Transverse colon (tissue), 4 donors: ENCODE measurements at regions not wholly inside any gene's neighbourhood (a gene's known extent, or its start where the extent isn't known, plus 50 kb on each side); places are given as distances from the start of the nearest gene placed in this dataset.

Experiments
- DNase-seq: peaks from one replicate; pipeline ENCODE4 v3.0.0-alpha.2; 2019
- H3K27ac ChIP-seq, 4 donors: fragments of 200-600 bp; sonication (generic); 2 replicates each; pipeline ENCODE4 v1.5.1; 2016 to 2018; ENCODE audit warnings: inconsistent platforms in 4 of 4
- H3K27me3 ChIP-seq: fragments of 200-600 bp; sonication (generic); 2 replicates; pipeline ENCODE4 v1.5.1; 2017; ENCODE audit warnings: inconsistent platforms
- H3K36me3 ChIP-seq, 4 donors: fragments of 200-600 bp; sonication (generic); 2 replicates each; pipeline ENCODE4 v1.5.1; 2017 to 2019; ENCODE audit warnings: inconsistent platforms in 4 of 4
- H3K4me1 ChIP-seq, 4 donors: fragments of 200-600 bp; sonication (generic); 2 replicates each; pipeline ENCODE4 v1.5.1; 2017 to 2020; ENCODE audit warnings: inconsistent platforms in 4 of 4
- H3K4me3 ChIP-seq, 4 donors: fragments of 200-600 bp; sonication (generic); 1 replicate in 1 of 4; 2 replicates in 3 of 4; pipeline versions ENCODE4 v1.5.1 to v1.6.1; 2017 to 2019; ENCODE audit warnings: inconsistent platforms in 4 of 4
- H3K9me3 ChIP-seq, 2 donors: fragments of 200-600 bp; sonication (generic); 2 replicates each; pipeline ENCODE4 v1.5.1; 2017 to 2019; ENCODE audit warnings: inconsistent platforms in 2 of 2
- EP300 ChIP-seq: sonication (generic); formaldehyde crosslinking; IDR thresholded peaks from one replicate; pipeline ENCODE4 v1.6.1; 2017; ENCODE audit warnings: antibody characterized with exemption, low read depth
- POLR2A ChIP-seq: fragments of 450-650 bp; IDR thresholded peaks from one replicate; pipeline ENCODE4 v1.6.1; 2016; ENCODE audit warnings: antibody characterized with exemption, mild to moderate bottlenecking, moderate library complexity
- POLR2AphosphoS5 ChIP-seq, 3 donors: sonication (generic); formaldehyde crosslinking; IDR thresholded peaks; one replicate each; pipeline ENCODE4 v1.6.1; 2016; ENCODE audit warnings: antibody characterized with exemption in 3 of 3
- WGBS, 2 donors: methylation state at CpG; one replicate each; pipeline ENCODE4 v1.1.5; 2018; ENCODE audit warnings: low coverage in 1 of 2; 5-methylcytosine and 5-hydroxymethylcytosine counted together
- in situ Hi-C, 4 donors: fragments of 200-750 bp; cut with MboI; loops; one replicate each; pipeline versions ENCODE4 v1.15.0 to v1.15.1; 2017; ENCODE audit warnings: low sequenced_read_pairs in 3 of 4, low pct_ligation_motif_present in 1 of 4, low pct_unique_long_range_greater_than_20kb in 1 of 4
- intact Hi-C: fragments of 100-400 bp; cut with DNase I; formaldehyde crosslinking; loops from one replicate; pipeline ENCODE4 v1.15.1; 2023; ENCODE audit warnings: low total_unique reads
- TF ChIP-seq, protein P1 (sequence below), 5 experiments: fragments of 200-600 bp in 3 of 5; fragments of 450-650 bp in 2 of 5; sonication (generic) in 3 of 5; IDR thresholded peaks; 1 replicate in 2 of 5; 2 replicates in 3 of 5; pipeline ENCODE4 v1.5.1; 2016 to 2017; ENCODE audit warnings: antibody characterized with exemption in 5 of 5, inconsistent platforms in 3 of 5, mild to moderate bottlenecking in 2 of 5, moderate library complexity in 1 of 5

DNA sequence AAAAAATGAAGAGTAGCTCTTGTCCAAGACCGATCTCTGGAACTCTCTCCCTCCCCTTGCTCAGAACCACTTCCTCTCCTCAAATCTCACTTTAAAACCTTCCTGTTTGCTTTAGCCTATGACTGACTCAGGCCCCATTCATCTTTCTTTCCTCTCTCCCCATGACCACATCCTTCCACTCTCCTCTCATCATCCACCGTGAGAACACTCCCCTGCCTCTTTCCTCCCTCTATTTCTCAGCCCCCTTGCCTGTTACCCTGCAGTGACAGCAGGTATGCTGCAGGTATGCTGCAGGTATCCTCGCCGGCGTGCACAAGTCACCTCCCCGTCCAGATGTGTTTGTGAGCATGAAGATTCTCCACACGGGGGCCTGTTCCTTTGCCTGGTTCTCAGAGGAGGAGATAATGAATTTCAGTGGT, 505.3 kb downstream of the CCDC171 start:
- TF ChIP-seq POLR2A: no peak
- no peak for TF ChIP-seq POLR2AphosphoS5 (IDR thresholded peaks at IDR 0.05)
- TF ChIP-seq, protein P1, sequence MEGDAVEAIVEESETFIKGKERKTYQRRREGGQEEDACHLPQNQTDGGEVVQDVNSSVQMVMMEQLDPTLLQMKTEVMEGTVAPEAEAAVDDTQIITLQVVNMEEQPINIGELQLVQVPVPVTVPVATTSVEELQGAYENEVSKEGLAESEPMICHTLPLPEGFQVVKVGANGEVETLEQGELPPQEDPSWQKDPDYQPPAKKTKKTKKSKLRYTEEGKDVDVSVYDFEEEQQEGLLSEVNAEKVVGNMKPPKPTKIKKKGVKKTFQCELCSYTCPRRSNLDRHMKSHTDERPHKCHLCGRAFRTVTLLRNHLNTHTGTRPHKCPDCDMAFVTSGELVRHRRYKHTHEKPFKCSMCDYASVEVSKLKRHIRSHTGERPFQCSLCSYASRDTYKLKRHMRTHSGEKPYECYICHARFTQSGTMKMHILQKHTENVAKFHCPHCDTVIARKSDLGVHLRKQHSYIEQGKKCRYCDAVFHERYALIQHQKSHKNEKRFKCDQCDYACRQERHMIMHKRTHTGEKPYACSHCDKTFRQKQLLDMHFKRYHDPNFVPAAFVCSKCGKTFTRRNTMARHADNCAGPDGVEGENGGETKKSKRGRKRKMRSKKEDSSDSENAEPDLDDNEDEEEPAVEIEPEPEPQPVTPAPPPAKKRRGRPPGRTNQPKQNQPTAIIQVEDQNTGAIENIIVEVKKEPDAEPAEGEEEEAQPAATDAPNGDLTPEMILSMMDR (IDR thresholded peaks at IDR 0.05): no peak
- no peak for TF ChIP-seq EP300
- 66 to 75% methylated on average over 6 to 7 of the region's 7 CpGs for WGBS, 2 donors
- Histone ChIP-seq H3K4me1 (no peaks in the 10 kb centered on the region), H3K27me3 (no peaks in the 10 kb centered on the region), H3K4me3 (no peak overlapping the region), H3K9me3 (no peaks in the 10 kb centered on the region), H3K36me3 (no peaks in the 10 kb centered on the region), H3K27ac (no peak overlapping the region)
- intact Hi-C loops (no loop called here), in situ Hi-C loops (loop anchor here in 1 of 4 donors (25.0 kb wide), 1 partner anchor 96 kb away; no protein-coding TSS in a partner anchor)
- DNase-seq: no peak

DNA sequence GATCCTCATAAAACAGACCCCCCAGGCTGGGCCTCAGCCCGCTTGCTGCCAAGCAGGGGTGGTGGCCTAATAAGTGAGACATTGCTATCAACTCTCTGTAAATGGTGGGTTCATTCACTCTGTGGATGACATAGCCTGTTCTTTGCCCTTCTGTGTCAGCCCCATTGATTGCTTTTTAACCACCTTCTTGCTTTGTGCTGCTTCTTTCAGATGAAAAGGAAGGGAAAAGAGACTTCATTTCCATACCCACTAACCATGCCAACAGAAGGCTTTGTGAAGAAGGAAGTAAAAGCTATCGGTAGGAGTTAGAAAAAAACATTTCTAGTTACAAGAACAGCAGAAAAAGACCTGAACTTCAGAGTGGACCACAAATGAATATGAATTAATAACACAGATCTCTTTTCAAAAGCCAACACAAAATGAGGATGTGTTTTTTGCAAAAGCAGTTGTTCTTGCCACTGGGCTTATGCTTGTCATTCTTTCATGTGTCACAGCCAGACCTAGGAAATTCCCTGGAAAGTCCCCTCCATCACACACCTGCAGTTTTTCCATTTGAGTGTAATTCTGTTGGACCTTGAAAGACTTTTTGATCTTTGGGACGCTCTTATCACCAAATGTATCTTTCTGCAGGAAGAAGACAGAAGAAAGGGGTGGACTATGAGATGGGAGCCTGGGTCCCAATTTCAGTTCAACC, 507.7 kb downstream of the CCDC171 start:
- H3K9me3 ChIP-seq: no peaks in the 10 kb centered on the region
- no peak overlapping the region for H3K27ac ChIP-seq
- no peaks in the 10 kb centered on the region for H3K27me3 ChIP-seq
- H3K4me1 ChIP-seq: no peaks in the 10 kb centered on the region
- intact Hi-C loops (no loop called here), in situ Hi-C loops (loop anchor here in 1 of 4 donors (25.0 kb wide), 1 partner anchor 98 kb away; no protein-coding TSS in a partner anchor)
- TF ChIP-seq POLR2A (no peak), POLR2AphosphoS5 (IDR thresholded peaks at IDR 0.05) (no peak), EP300 (no peak)
- TF ChIP-seq, protein P1 (IDR thresholded peaks at IDR 0.05): no peak
- DNase-seq: no peak
- 69 to 79% methylated on average over 2 to 3 of the region's 3 CpGs for WGBS, 2 donors
- no peaks in the 10 kb centered on the region for H3K36me3 ChIP-seq
- no peak overlapping the region for H3K4me3 ChIP-seq

DNA sequence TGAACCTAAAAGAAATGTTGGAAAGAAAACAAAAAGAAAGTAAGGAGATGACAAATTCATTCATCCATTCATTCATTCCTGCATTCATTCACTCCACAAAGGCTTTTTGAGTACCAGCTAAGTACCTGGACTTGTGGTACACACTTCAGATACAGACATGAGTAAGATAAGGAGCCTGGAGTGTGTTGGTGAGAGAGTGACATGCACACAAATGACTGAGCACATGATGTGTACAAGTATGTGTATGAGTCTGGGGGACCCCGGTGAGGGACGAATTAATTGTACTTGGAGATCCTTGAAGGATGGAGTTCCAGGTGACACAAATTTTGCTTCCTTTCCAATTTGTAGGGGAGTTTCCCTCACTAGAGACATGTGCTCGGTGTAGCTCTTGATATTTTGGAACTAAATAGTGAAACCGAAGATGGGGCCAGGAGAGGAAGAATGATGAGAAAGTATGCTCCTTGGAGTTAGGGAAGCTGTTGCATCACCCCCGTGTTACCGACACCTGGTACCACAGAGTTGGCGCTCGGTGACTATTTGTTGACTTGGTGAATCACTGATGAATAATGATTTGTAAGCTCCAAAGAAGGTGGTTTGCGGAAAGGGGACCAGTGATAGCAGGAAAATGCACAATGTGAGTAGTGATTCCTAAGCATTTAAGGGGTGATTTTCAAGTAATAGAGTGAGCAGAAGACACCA, 509.8 kb downstream of the CCDC171 start:
- in situ Hi-C loops (loop anchor here in 1 of 4 donors (25.0 kb wide), 1 partner anchor 100 kb away; no protein-coding TSS in a partner anchor), intact Hi-C loops (no loop called here)
- H3K9me3 ChIP-seq: no peaks in the 10 kb centered on the region
- no peaks in the 10 kb centered on the region for H3K4me1 ChIP-seq
- H3K4me3 ChIP-seq: no peak overlapping the region
- H3K36me3 ChIP-seq: no peaks in the 10 kb centered on the region
- no peak overlapping the region for H3K27ac ChIP-seq
- no peak for DNase-seq
- no peak for TF ChIP-seq POLR2AphosphoS5 (IDR thresholded peaks at IDR 0.05)
- TF ChIP-seq POLR2A: no peak
- TF ChIP-seq EP300: no peak
- WGBS, 2 donors: 78 to 83% methylated on average over 8 to 9 of the region's 9 CpGs
- H3K27me3 ChIP-seq: no peaks in the 10 kb centered on the region

DNA sequence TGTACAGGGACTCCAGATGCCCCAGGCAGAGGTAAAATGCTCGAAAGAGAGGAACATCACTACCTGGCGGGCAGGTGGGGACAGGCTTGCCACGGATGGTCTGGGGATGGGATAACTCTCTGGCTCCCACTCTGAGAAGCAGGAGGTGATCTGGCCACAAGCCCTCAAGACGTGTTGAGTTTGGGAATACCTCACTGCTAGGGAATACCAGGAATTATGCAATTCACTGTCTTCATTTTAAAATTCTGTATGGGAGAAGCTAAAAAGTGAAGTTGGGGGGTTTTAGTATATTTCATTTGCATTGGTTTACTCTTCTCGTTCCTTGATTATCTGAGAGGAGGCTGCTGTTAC, 510.4 kb downstream of the CCDC171 start:
- no peak for DNase-seq
- Histone ChIP-seq H3K4me1 (no peaks in the 10 kb centered on the region), H3K4me3 (no peak overlapping the region), H3K9me3 (no peaks in the 10 kb centered on the region), H3K27ac (no peak overlapping the region), H3K27me3 (no peaks in the 10 kb centered on the region), H3K36me3 (no peaks in the 10 kb centered on the region)
- WGBS, 2 donors: 83 to 88% methylated on average over 1 to 5 of the region's 5 CpGs
- in situ Hi-C loops (loop anchor here in 1 of 4 donors (25.0 kb wide), 1 partner anchor 101 kb away; no protein-coding TSS in a partner anchor), intact Hi-C loops (no loop called here)
- TF ChIP-seq POLR2A (no peak), EP300 (no peak), POLR2AphosphoS5 (IDR thresholded peaks at IDR 0.05) (no peak)
- TF ChIP-seq, protein P1 (IDR thresholded peaks at IDR 0.05): no peak
